ENCODE measurements at regions not wholly inside any gene's neighbourhood (a gene's known extent, or its start where the extent isn't known, plus 50 kb on each side); places are given as distances from the start of the nearest gene placed in this dataset.

GRCh38 chr11:20251496-20251895, 91.2 kb upstream of the DBX1 start:
- TF ChIP-seq CTCF (IDR thresholded peaks at IDR 0.05; ENCODE audit: partially characterized antibody, unreplicated experiment): no peak
- Mint-ChIP-seq H3K36me3 (ENCODE audit: unreplicated experiment) (no peaks in the 10 kb centered on the region), H3K27me3 (ENCODE audit: unreplicated experiment) (no peaks in the 10 kb centered on the region), H3K4me1 (ENCODE audit: low read depth, unreplicated experiment) (peaks cover 24% of the 10 kb centered on the region), H3K9me3 (ENCODE audit: unreplicated experiment) (no peaks in the 10 kb centered on the region), H3K27ac (ENCODE audit: unreplicated experiment) (no peak overlapping the region), H3K4me3 (ENCODE audit: unreplicated experiment) (no peak overlapping the region)
- DNase-seq: no peak

GRCh38 chr11:20250644-20251247, 90.5 kb upstream of the DBX1 start:
- Mint-ChIP-seq H3K4me3 (ENCODE audit: unreplicated experiment) (no peak overlapping the region), H3K36me3 (ENCODE audit: unreplicated experiment) (no peaks in the 10 kb centered on the region), H3K27me3 (ENCODE audit: unreplicated experiment) (no peaks in the 10 kb centered on the region), H3K4me1 (ENCODE audit: low read depth, unreplicated experiment) (peaks cover 31% of the 10 kb centered on the region), H3K27ac (ENCODE audit: unreplicated experiment) (no peak overlapping the region), H3K9me3 (ENCODE audit: unreplicated experiment) (no peaks in the 10 kb centered on the region)
- DNase-seq: no peak
- TF ChIP-seq CTCF (IDR thresholded peaks at IDR 0.05; ENCODE audit: partially characterized antibody, unreplicated experiment): no peak

- H3K27me3 Mint-ChIP-seq (ENCODE audit: unreplicated experiment): no peaks in the 10 kb centered on the region
- H3K4me1 Mint-ChIP-seq (ENCODE audit: low read depth, unreplicated experiment): peaks cover 31% of the 10 kb centered on the region
- TF ChIP-seq CTCF (IDR thresholded peaks at IDR 0.05; ENCODE audit: partially characterized antibody, unreplicated experiment): no peak
- no peak overlapping the region for H3K4me3 Mint-ChIP-seq (ENCODE audit: unreplicated experiment)
- H3K9me3 Mint-ChIP-seq (ENCODE audit: unreplicated experiment): no peaks in the 10 kb centered on the region
- H3K27ac Mint-ChIP-seq (ENCODE audit: unreplicated experiment): no peak overlapping the region
- H3K36me3 Mint-ChIP-seq (ENCODE audit: unreplicated experiment): no peaks in the 10 kb centered on the region
- DNase-seq: no peak
Measured at GRCh38 chr11:20249796-20250195, 89.5 kb upstream of the DBX1 start.

- no peak for DNase-seq
- H3K9me3 Mint-ChIP-seq (ENCODE audit: unreplicated experiment): no peaks in the 10 kb centered on the region
- no peaks in the 10 kb centered on the region for H3K27me3 Mint-ChIP-seq (ENCODE audit: unreplicated experiment)
- no peak overlapping the region for H3K27ac Mint-ChIP-seq (ENCODE audit: unreplicated experiment)
- H3K36me3 Mint-ChIP-seq (ENCODE audit: unreplicated experiment): no peaks in the 10 kb centered on the region
- no peak overlapping the region for H3K4me3 Mint-ChIP-seq (ENCODE audit: unreplicated experiment)
- H3K4me1 Mint-ChIP-seq (ENCODE audit: low read depth, unreplicated experiment): peaks cover 31% of the 10 kb centered on the region
- TF ChIP-seq CTCF (IDR thresholded peaks at IDR 0.05; ENCODE audit: partially characterized antibody, unreplicated experiment): no peak
Measured at GRCh38 chr11:20249378-20249777, 89.1 kb upstream of the DBX1 start.

- Mint-ChIP-seq H3K36me3 (ENCODE audit: unreplicated experiment) (no peaks in the 10 kb centered on the region), H3K4me3 (ENCODE audit: unreplicated experiment) (no peak overlapping the region), H3K9me3 (ENCODE audit: unreplicated experiment) (no peaks in the 10 kb centered on the region), H3K4me1 (ENCODE audit: low read depth, unreplicated experiment) (peaks cover 31% of the 10 kb centered on the region), H3K27ac (ENCODE audit: unreplicated experiment) (no peak overlapping the region), H3K27me3 (ENCODE audit: unreplicated experiment) (no peaks in the 10 kb centered on the region)
- DNase-seq: no peak
- no peak for TF ChIP-seq CTCF (IDR thresholded peaks at IDR 0.05; ENCODE audit: partially characterized antibody, unreplicated experiment)
Measured at GRCh38 chr11:20248871-20249270, 88.6 kb upstream of the DBX1 start.

All from glutamatergic neuron (in vitro differentiated cells).